Parathyroid adenoma (tissue), 2 donors: ENCODE measurements at regions not wholly inside any gene's neighbourhood (a gene's known extent, or its start where the extent isn't known, plus 50 kb on each side); places are given as distances from the start of the nearest gene placed in this dataset.
"Not testable (repeated sequence)": the region's sequence is repeated elsewhere in the genome, so short reads cannot be mapped to it uniquely, and the experiment has no call there.

Experiments used
- H2AFZ ChIP-seq: fragments of 300-600 bp; sonication (generic); one replicate; pipeline ENCODE4 v1.7.0; 2017; ENCODE audit warnings: antibody characterized with exemption, mild to moderate bottlenecking
- H3K27ac ChIP-seq: fragments of 300-600 bp; sonication (generic); one replicate; pipeline ENCODE4 v1.7.0; 2017
- H3K27me3 ChIP-seq: fragments of 300-600 bp; sonication (generic); one replicate; pipeline ENCODE4 v1.7.0; 2017; ENCODE audit warnings: low read length; ENCODE audit not compliant: control insufficient read depth, insufficient read depth
- H3K36me3 ChIP-seq: fragments of 300-600 bp; sonication (generic); one replicate; pipeline ENCODE4 v1.7.0; 2017; ENCODE audit warnings: low read length; ENCODE audit not compliant: control insufficient read depth, insufficient read depth
- H3K4me1 ChIP-seq: fragments of 300-600 bp; sonication (generic); one replicate; pipeline ENCODE4 v1.7.0; 2017; ENCODE audit warnings: control low read depth
- H3K4me2 ChIP-seq: fragments of 300-600 bp; sonication (generic); one replicate; pipeline ENCODE4 v1.7.0; 2017; ENCODE audit warnings: low read length
- H3K4me3 ChIP-seq: fragments of 300-600 bp; sonication (generic); one replicate; pipeline ENCODE4 v1.7.0; 2017; ENCODE audit warnings: low read depth, low read length
- H3K79me2 ChIP-seq: fragments of 300-600 bp; sonication (generic); one replicate; pipeline ENCODE4 v1.7.0; 2017; ENCODE audit warnings: control low read depth
- H3K9ac ChIP-seq: fragments of 300-600 bp; sonication (generic); one replicate; pipeline ENCODE4 v1.7.0; 2017; ENCODE audit warnings: mild to moderate bottlenecking
- H3K9me3 ChIP-seq: fragments of 300-600 bp; sonication (generic); one replicate; pipeline ENCODE4 v1.7.0; 2017; ENCODE audit warnings: low read length; ENCODE audit not compliant: control insufficient read depth
- TF ChIP-seq, protein P1 (sequence below): fragments of 300-600 bp; sonication (generic); IDR thresholded peaks from one replicate; pipeline ENCODE4 v1.7.0; 2017; ENCODE audit warnings: antibody characterized with exemption, mild to moderate bottlenecking
- donor health status: primary hyperparathyroidism.

DNA sequence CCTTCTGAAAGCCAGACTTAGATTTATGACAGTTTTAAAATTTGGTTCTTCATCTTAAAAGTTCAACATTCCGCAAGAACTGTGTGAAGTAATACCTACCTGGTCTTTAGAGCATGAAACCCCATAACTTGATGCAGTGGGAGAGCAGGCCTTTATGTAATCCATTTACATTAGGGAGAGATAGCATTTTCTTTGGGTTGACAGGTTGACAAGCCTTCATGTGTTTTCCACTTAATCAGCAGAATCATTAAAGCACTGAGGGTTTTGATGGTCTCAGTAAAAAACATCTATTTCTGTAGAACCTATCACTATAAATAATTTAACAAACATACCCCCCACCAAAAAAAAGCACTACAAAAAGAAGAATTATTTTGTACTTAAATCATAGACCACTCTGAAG, 121.6 kb upstream of the KIF2A start:
- H3K27ac ChIP-seq, result no peak overlapping the region
- no peaks in the 10 kb centered on the region for H3K36me3 ChIP-seq
- H3K9ac ChIP-seq, result no peak overlapping the region
- no peaks in the 10 kb centered on the region for H3K4me1 ChIP-seq
- no peak overlapping the region for H3K4me3 ChIP-seq
- H2AFZ ChIP-seq, result no peak overlapping the region
- H3K79me2 ChIP-seq, result no peaks in the 10 kb centered on the region
- H3K9me3 ChIP-seq, result no peaks in the 10 kb centered on the region
- no peaks in the 10 kb centered on the region for H3K27me3 ChIP-seq
- TF ChIP-seq, protein P1, sequence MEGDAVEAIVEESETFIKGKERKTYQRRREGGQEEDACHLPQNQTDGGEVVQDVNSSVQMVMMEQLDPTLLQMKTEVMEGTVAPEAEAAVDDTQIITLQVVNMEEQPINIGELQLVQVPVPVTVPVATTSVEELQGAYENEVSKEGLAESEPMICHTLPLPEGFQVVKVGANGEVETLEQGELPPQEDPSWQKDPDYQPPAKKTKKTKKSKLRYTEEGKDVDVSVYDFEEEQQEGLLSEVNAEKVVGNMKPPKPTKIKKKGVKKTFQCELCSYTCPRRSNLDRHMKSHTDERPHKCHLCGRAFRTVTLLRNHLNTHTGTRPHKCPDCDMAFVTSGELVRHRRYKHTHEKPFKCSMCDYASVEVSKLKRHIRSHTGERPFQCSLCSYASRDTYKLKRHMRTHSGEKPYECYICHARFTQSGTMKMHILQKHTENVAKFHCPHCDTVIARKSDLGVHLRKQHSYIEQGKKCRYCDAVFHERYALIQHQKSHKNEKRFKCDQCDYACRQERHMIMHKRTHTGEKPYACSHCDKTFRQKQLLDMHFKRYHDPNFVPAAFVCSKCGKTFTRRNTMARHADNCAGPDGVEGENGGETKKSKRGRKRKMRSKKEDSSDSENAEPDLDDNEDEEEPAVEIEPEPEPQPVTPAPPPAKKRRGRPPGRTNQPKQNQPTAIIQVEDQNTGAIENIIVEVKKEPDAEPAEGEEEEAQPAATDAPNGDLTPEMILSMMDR, result no peak
- H3K4me2 ChIP-seq, result no peak overlapping the region

DNA sequence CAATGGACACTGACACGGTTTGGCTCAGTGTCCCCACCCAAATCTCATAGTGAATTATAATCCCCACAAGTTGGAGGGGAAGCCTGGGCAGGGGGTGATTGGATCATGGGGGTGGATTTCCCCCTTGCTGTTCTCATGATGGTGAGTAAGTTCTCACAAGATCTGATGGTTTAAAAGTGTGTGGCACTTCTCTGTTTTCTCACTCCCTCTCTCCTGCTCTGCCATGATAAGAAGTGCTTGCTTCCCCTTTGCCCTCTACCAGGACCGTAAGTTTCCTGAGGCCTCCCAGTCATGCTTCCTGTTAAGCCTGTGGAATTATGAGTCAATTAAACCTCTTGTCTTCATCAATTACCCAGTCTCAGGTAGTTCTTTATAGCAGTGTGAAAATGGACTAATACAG, 115.8 kb upstream of the KIF2A start:
- Histone ChIP-seq H3K27ac (no peak overlapping the region), H3K79me2 (no peaks in the 10 kb centered on the region), H3K9ac (no peak overlapping the region), H3K4me1 (no peaks in the 10 kb centered on the region), H3K27me3 (no peaks in the 10 kb centered on the region), H3K9me3 (no peaks in the 10 kb centered on the region), H2AFZ (no peak overlapping the region), H3K4me3 (no peak overlapping the region), H3K36me3 (no peaks in the 10 kb centered on the region), H3K4me2 (no peak overlapping the region)
- TF ChIP-seq, protein P1, result no peak

DNA sequence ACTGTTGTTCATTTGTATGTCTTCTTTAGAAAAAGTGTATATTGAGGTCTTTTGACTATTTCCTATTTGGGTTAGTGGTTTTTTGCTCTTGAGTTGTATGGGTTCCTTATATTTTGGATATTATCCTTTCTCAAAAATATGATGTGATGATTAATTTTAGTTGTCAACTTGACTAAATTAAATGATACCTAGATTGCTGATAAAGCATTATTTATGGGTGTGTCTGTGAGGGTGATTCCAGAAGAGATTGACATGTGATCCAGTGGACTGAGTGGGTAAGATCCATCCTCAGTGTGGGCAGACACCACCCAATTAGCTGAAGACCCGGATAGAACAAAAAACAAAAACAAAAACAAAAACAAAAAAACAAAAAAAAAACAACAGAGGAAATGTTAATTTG, 115.1 kb upstream of the KIF2A start:
- Histone ChIP-seq H2AFZ (no peak overlapping the region), H3K27ac (no peak overlapping the region), H3K4me1 (no peaks in the 10 kb centered on the region), H3K9me3 (no peaks in the 10 kb centered on the region), H3K4me3 (no peak overlapping the region), H3K79me2 (no peaks in the 10 kb centered on the region), H3K4me2 (no peak overlapping the region), H3K27me3 (no peaks in the 10 kb centered on the region), H3K9ac (no peak overlapping the region), H3K36me3 (no peaks in the 10 kb centered on the region)
- TF ChIP-seq, protein P1, result no peak

DNA sequence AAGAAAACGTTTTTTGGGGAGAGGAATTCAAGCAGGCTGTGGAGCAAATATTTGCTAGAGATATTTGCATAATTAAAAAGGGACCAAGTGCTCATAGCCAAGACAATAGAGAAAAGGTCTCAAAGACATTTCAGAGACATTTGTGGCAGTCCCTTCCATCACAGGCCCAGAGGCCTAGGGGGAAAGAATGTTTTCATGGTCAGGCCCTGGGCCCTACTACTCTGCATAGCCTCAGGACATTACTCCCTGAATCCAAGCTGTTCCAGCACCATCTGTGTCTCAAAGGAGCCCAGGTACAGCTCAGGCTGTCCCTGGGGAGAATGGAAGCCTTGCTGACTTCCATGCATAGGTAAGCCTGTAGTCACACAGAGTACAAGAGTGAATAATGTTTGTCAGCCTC, 113.0 kb upstream of the KIF2A start:
- Histone ChIP-seq H3K9ac (no peak overlapping the region), H2AFZ (no peak overlapping the region), H3K4me3 (no peak overlapping the region), H3K9me3 (no peaks in the 10 kb centered on the region), H3K27me3 (no peaks in the 10 kb centered on the region), H3K79me2 (no peaks in the 10 kb centered on the region), H3K36me3 (no peaks in the 10 kb centered on the region), H3K4me2 (no peak overlapping the region), H3K27ac (no peak overlapping the region), H3K4me1 (no peaks in the 10 kb centered on the region)
- TF ChIP-seq, protein P1, result no peak

DNA sequence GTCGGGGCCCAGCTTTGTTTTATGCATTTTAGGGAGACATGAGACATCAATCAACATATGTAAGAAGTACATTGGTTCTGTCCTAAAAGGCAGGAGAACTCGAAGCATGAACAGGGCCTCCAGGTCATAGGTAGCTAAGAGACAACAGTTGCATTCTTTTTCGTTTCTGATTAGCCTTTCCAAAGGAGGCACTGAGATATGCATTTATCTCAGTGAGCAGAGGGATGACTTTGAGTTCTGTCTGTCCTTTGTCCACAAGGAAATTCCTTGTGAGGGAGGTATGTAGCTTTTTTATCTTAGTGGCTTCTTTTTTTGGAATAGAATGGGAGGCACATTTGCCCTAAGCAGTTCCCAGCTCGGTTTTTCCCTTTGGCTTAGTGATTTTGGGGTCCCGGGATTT, 109.5 kb upstream of the KIF2A start:
- H2AFZ ChIP-seq, H3K27me3 ChIP-seq, H3K4me2 ChIP-seq, H3K4me3 ChIP-seq, H3K4me1 ChIP-seq, H3K9me3 ChIP-seq, H3K9ac ChIP-seq, H3K36me3 ChIP-seq, H3K79me2 ChIP-seq, H3K27ac ChIP-seq: not testable (repeated sequence)
